22Rv1 (cell line): ENCODE measurements at regions not wholly inside any gene's neighbourhood (a gene's known extent, or its start where the extent isn't known, plus 50 kb on each side); places are given as distances from the start of the nearest gene placed in this dataset.

Experiments used
- CTCF ChIP-seq: fragments of 450-650 bp; IDR thresholded peaks from 2 replicates; pipeline ENCODE4 v1.5.1; 2017; ENCODE audit warnings: mild to moderate bottlenecking
- ZFX ChIP-seq: fragments of 450-650 bp; IDR thresholded peaks from 2 replicates; pipeline ENCODE4 v1.6.1; 2017; ENCODE audit warnings: antibody characterized with exemption, borderline replicate concordance

GRCh38 chr15:53400986-53401385, 358.5 kb downstream of the WDR72 start:
- TF ChIP-seq CTCF = no peak
- TF ChIP-seq ZFX = no peak
